H9 (cell line): ENCODE measurements at regions not wholly inside any gene's neighbourhood (a gene's known extent, or its start where the extent isn't known, plus 50 kb on each side); places are given as distances from the start of the nearest gene placed in this dataset.

Source experiments
- DNase-seq: peaks from one replicate; pipeline ENCODE4 v3.0.0-alpha.2; 2017
- H2AFZ ChIP-seq: one replicate; pipeline ENCODE4 v1.6.1; 2013; ENCODE audit warnings: mild to moderate bottlenecking, low read length, control low read depth, moderate library complexity
- H2AK5ac ChIP-seq: 2 replicates; pipeline ENCODE4 v1.6.1; 2013; ENCODE audit warnings: low read length, control low read depth, mixed read lengths; ENCODE audit not compliant: insufficient read length
- H2BK120ac ChIP-seq: one replicate; pipeline ENCODE4 v1.6.1; 2013; ENCODE audit warnings: low read depth, mild to moderate bottlenecking, low read length, control low read depth, inconsistent platforms; ENCODE audit not compliant: poor library complexity, severe bottlenecking
- H2BK12ac ChIP-seq: 2 replicates; pipeline ENCODE4 v1.6.1; 2013; ENCODE audit warnings: low read length, control low read depth, mixed read lengths, low read depth; ENCODE audit not compliant: insufficient read length
- H2BK15ac ChIP-seq: 2 replicates; pipeline ENCODE4 v1.6.1; 2013; ENCODE audit warnings: low read depth, low read length, control low read depth
- H2BK20ac ChIP-seq: one replicate; pipeline ENCODE4 v1.6.1; 2013; ENCODE audit warnings: low read depth, mild to moderate bottlenecking, low read length, control low read depth, inconsistent platforms; ENCODE audit not compliant: poor library complexity, severe bottlenecking
- H2BK5ac ChIP-seq: 2 replicates; pipeline ENCODE4 v1.6.1; 2013; ENCODE audit warnings: low read length, control low read depth, mixed read lengths; ENCODE audit not compliant: insufficient read length
- H3K14ac ChIP-seq: 2 replicates; pipeline ENCODE4 v1.6.1; 2013; ENCODE audit warnings: low read length, control low read depth; ENCODE audit not compliant: insufficient read depth
- H3K18ac ChIP-seq: 2 replicates; pipeline ENCODE4 v1.6.1; 2013; ENCODE audit warnings: low read depth, mild to moderate bottlenecking, mixed read lengths, low read length, control low read depth; ENCODE audit not compliant: insufficient read length
- H3K23ac ChIP-seq: 2 replicates; pipeline ENCODE4 v1.6.1; 2013; ENCODE audit warnings: low read length, control low read depth, mixed read lengths, low read depth; ENCODE audit not compliant: insufficient read length
- H3K23me2 ChIP-seq: 2 replicates; pipeline ENCODE4 v1.6.1; 2013; ENCODE audit warnings: low read depth, mild to moderate bottlenecking, mixed read lengths, low read length, control low read depth; ENCODE audit not compliant: insufficient read length, poor library complexity, severe bottlenecking
- H3K27ac ChIP-seq: 2 replicates; pipeline ENCODE4 v1.5.1; 2013; ENCODE audit warnings: low read length, control low read depth, mixed read lengths, low read depth; ENCODE audit not compliant: insufficient read length
- H3K27me3 ChIP-seq: 2 replicates; pipeline ENCODE4 v1.6.1; 2013; ENCODE audit warnings: low read length, control low read depth, inconsistent platforms; ENCODE audit not compliant: insufficient read depth
- H3K4ac ChIP-seq: 2 replicates; pipeline ENCODE4 v1.6.1; 2013; ENCODE audit warnings: low read depth, mild to moderate bottlenecking, control low read depth, inconsistent platforms, low read length, moderate library complexity
- H3K4me1 ChIP-seq: 2 replicates; pipeline ENCODE4 v1.6.1; 2013; ENCODE audit warnings: low read length, control low read depth, inconsistent platforms; ENCODE audit not compliant: insufficient read depth
- H3K4me2 ChIP-seq: 2 replicates; pipeline ENCODE4 v1.6.1; 2013; ENCODE audit warnings: low read length, control low read depth, mixed read lengths; ENCODE audit not compliant: insufficient read length, insufficient read depth
- H3K56ac ChIP-seq: 2 replicates; pipeline ENCODE4 v1.6.1; 2013; ENCODE audit warnings: low read depth, mild to moderate bottlenecking, mixed read lengths, low read length, control low read depth; ENCODE audit not compliant: insufficient read length
- H3K79me1 ChIP-seq: 2 replicates; pipeline ENCODE4 v1.6.1; 2013; ENCODE audit warnings: low read depth, mild to moderate bottlenecking, moderate library complexity, low read length, control low read depth, inconsistent platforms; ENCODE audit not compliant: insufficient read depth, poor library complexity, severe bottlenecking
- H3K79me2 ChIP-seq: 2 replicates; pipeline ENCODE4 v1.6.1; 2013; ENCODE audit warnings: low read length, control low read depth, inconsistent platforms; ENCODE audit not compliant: insufficient read depth
- H3K9ac ChIP-seq: 2 replicates; pipeline ENCODE4 v1.6.1; 2013; ENCODE audit warnings: low read length, control low read depth, mixed read lengths; ENCODE audit not compliant: insufficient read length; ENCODE audit errors: extremely low read depth
- H3K9me3 ChIP-seq: one replicate; pipeline ENCODE4 v1.6.1; 2013; ENCODE audit warnings: low read depth, low read length, inconsistent platforms; ENCODE audit not compliant: control insufficient read depth
- H3T11ph ChIP-seq: one replicate; pipeline ENCODE4 v1.6.1; 2013; ENCODE audit warnings: mild to moderate bottlenecking, low read length, control low read depth, inconsistent platforms
- H4K20me1 ChIP-seq: one replicate; pipeline ENCODE4 v1.6.1; 2013; ENCODE audit not compliant: control insufficient read depth, insufficient read length, insufficient read depth
- H4K5ac ChIP-seq: 2 replicates; pipeline ENCODE4 v1.6.1; 2013; ENCODE audit warnings: low read depth, mild to moderate bottlenecking, mixed read lengths, low read length, control low read depth; ENCODE audit not compliant: insufficient read length
- H4K8ac ChIP-seq: replicated peaks from 2 replicates; pipeline ENCODE4 v1.6.1; 2013; ENCODE audit warnings: low read length, control low read depth, mixed read lengths, low read depth; ENCODE audit not compliant: insufficient read length
- H4K91ac ChIP-seq: 2 replicates; pipeline ENCODE4 v1.6.1; 2013; ENCODE audit warnings: low read depth, mild to moderate bottlenecking, moderate library complexity, mixed read lengths, low read length, control low read depth; ENCODE audit not compliant: insufficient read length
- H3K27ac Mint-ChIP-seq, 3 experiments: 2 replicates in 2 of 3; 3 replicates in 1 of 3; pipeline ENCODE4 v1.8.0; 2020 to 2021; ENCODE audit warnings: mixed read lengths in 3 of 3, mild to moderate bottlenecking in 1 of 3, moderate library complexity in 1 of 3
- H3K27me3 Mint-ChIP-seq: 2 replicates; pipeline ENCODE4 v1.8.0; 2021; ENCODE audit warnings: low read depth, mild to moderate bottlenecking, moderate library complexity, mixed read lengths
- H3K36me3 Mint-ChIP-seq, 3 experiments: 2 replicates in 2 of 3; 3 replicates in 1 of 3; pipeline ENCODE4 v1.8.0; 2020 to 2021; ENCODE audit warnings: low read depth in 3 of 3, mixed read lengths in 3 of 3; ENCODE audit not compliant: insufficient read depth in 1 of 3
- H3K4me1 Mint-ChIP-seq, 2 experiments: 2 replicates each; pipeline ENCODE4 v1.8.0; 2020; ENCODE audit warnings: mixed read lengths in 2 of 2
- H3K4me3 Mint-ChIP-seq, 2 experiments: 2 replicates in 1 of 2; 3 replicates in 1 of 2; pipeline ENCODE4 v1.8.0; 2020 to 2021; ENCODE audit warnings: mild to moderate bottlenecking in 2 of 2, mixed read lengths in 2 of 2, moderate library complexity in 1 of 2
- H3K9me3 Mint-ChIP-seq, 2 experiments: 2 replicates in 1 of 2; 3 replicates in 1 of 2; pipeline ENCODE4 v1.8.0; 2020; ENCODE audit warnings: mild to moderate bottlenecking in 2 of 2, mixed read lengths in 2 of 2, moderate library complexity in 1 of 2
- CTCF ChIP-seq: fragments of 200-600 bp; sonication (generic); conservative IDR thresholded peaks from 3 replicates; pipeline ENCODE4 v1.8.0; 2021; ENCODE audit warnings: antibody characterized with exemption, mild to moderate bottlenecking
- WGBS: extraction: QIAGEN DNeasy Blood & Tissue Kit; methylation state at CpG from one replicate; pipeline ENCODE4 v1.1.7; 2013; ENCODE audit warnings: missing lambda C conversion rate, low lambda C conversion rate, mixed read lengths; ENCODE audit not compliant: insufficient read length; ENCODE audit errors: extremely low coverage; 5-methylcytosine and 5-hydroxymethylcytosine counted together

- Mint-ChIP-seq H3K4me1 (peaks cover 3 to 5% of the 10 kb centered on the region in 2 experiments; a peak in 2 of 4 replicates), H3K27ac (no peak overlapping the region), H3K27me3 (no peaks in the 10 kb centered on the region), H3K9me3 (no peaks in the 10 kb centered on the region), H3K4me3 (no peak overlapping the region), H3K36me3 (no peaks in the 10 kb centered on the region; a peak in 1 of 7 replicates)
- Histone ChIP-seq H3K4me1 (no peaks in the 10 kb centered on the region), H3K56ac (no peak overlapping the region), H2BK5ac (no peak overlapping the region), H3K9me3 (no peaks in the 10 kb centered on the region), H4K91ac (no peak overlapping the region), H2BK15ac (no peak overlapping the region), H4K8ac (no peak overlapping the region), H3K14ac (no peak overlapping the region), H3K18ac (no peak overlapping the region), H3K23me2 (peaks cover 3% of the 10 kb centered on the region), H3K4ac (no peak overlapping the region), H3K79me2 (no peaks in the 10 kb centered on the region), H2BK120ac (no peak overlapping the region), H3K27ac (no peak overlapping the region), H3K4me2 (no peak overlapping the region), H3K79me1 (no peaks in the 10 kb centered on the region), H3T11ph (no peak overlapping the region), H4K5ac (no peak overlapping the region), H2AK5ac (no peak overlapping the region), H2BK12ac (no peak overlapping the region), H3K23ac (no peak overlapping the region), H3K27me3 (no peaks in the 10 kb centered on the region), H4K20me1 (no peaks in the 10 kb centered on the region), H2AFZ (no peak overlapping the region), H2BK20ac (no peak overlapping the region), H3K9ac (no peak overlapping the region)
- no peak for DNase-seq
- no CpG with 5 or more reads among the region's 3 CpGs for WGBS
- no peak for TF ChIP-seq CTCF
Observed at GRCh38 chr7:145478541-145478940, 638.1 kb upstream of the CNTNAP2 start.
